VCaP (cell line): ENCODE measurements at regions not wholly inside any gene's neighbourhood (a gene's known extent, or its start where the extent isn't known, plus 50 kb on each side); places are given as distances from the start of the nearest gene placed in this dataset.
A peak's percentile ranks its signal among the peaks of the same experiment; 100 is the strongest.

Experiments
- H3K27ac ChIP-seq: fragments of 450-650 bp; 2 replicates; pipeline ENCODE4 v1.5.1; 2017
- CTCF ChIP-seq: fragments of 450-650 bp; conservative IDR thresholded peaks from 2 replicates; pipeline ENCODE4 v1.5.1; 2017; ENCODE audit warnings: mild to moderate bottlenecking, moderate library complexity

GRCh38 chr3:176362191-176362731, 835.0 kb downstream of the TBL1XR1 start:
- H3K27ac ChIP-seq: no peak overlapping the region
- TF ChIP-seq CTCF: no peak

GRCh38 chr3:176359211-176359610, 838.1 kb downstream of the TBL1XR1 start:
- no peak overlapping the region for H3K27ac ChIP-seq
- peak; percentile 28; the same call in 1 of the 2 replicates for TF ChIP-seq CTCF

DNA sequence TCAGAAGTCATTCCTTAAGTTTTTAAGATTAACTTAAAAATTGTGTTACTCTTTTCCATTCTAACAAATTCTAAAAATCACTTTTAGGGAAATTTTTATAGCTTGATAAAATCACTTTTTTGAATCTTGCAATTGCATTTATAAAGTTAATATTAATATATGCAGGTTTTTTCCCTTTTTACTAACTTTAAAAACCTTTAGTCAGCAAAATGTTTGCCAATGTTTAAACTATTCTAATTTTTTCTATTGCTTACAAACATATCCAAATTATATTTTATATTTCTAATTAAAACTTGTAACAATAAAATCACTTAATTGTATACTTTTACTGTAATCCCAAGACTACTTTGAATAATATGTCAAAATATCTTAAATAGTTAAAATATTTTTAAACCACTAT, 839.4 kb downstream of the TBL1XR1 start:
- TF ChIP-seq CTCF: no peak
- H3K27ac ChIP-seq: no peak overlapping the region

- no peak for TF ChIP-seq CTCF
- H3K27ac ChIP-seq: no peak overlapping the region
These were observed 842.4 kb downstream of the TBL1XR1 start for GRCh38 chr3:176354843-176355242.

- H3K27ac ChIP-seq: no peak overlapping the region
- no peak for TF ChIP-seq CTCF
These were observed 844.5 kb downstream of the TBL1XR1 start for GRCh38 chr3:176352716-176353334.

- TF ChIP-seq CTCF: no peak
These were observed 845.9 kb downstream of the TBL1XR1 start for GRCh38 chr3:176351408-176351807.

GRCh38 chr3:176349706-176350105, 847.6 kb downstream of the TBL1XR1 start:
- no peak for TF ChIP-seq CTCF
- H3K27ac ChIP-seq: no peak overlapping the region

More at GRCh38 chr3:176351408-176351807, 845.9 kb downstream of the TBL1XR1 start:
- no peak overlapping the region for H3K27ac ChIP-seq
